HG02852 (cell line): ENCODE measurements at regions not wholly inside any gene's neighbourhood (a gene's known extent, or its start where the extent isn't known, plus 50 kb on each side); places are given as distances from the start of the nearest gene placed in this dataset.

Experiments used
- ATAC-seq: cut with Tn5 transposase; IDR thresholded peaks from one replicate; pipeline ENCODE4 v1.9.1; 2021; ENCODE audit warnings: mild to moderate bottlenecking, moderate library complexity; ENCODE audit not compliant: unreplicated experiment

- peak; percentile 60 for ATAC-seq
These were observed 55.6 kb downstream of the ZNF281 start for GRCh38 chr1:200354243-200354642.

GRCh38 chr1:200353232-200353631 lies 56.6 kb downstream of the ZNF281 start:
- no peak for ATAC-seq

- peak; percentile 66 for ATAC-seq
These were observed 57.8 kb downstream of the ZNF281 start for GRCh38 chr1:200351826-200352549.

- no peak for ATAC-seq
These were observed 58.4 kb downstream of the ZNF281 start for GRCh38 chr1:200351425-200351824.

- no peak for ATAC-seq
These were observed 63.1 kb downstream of the ZNF281 start for GRCh38 chr1:200346700-200347099.

- ATAC-seq = no peak
These were observed 64.3 kb downstream of the ZNF281 start for GRCh38 chr1:200345520-200345919.

GRCh38 chr1:200343874-200344273 lies 66.0 kb downstream of the ZNF281 start:
- ATAC-seq = no peak

- no peak for ATAC-seq
These were observed 67.1 kb downstream of the ZNF281 start for GRCh38 chr1:200342511-200343311.

GRCh38 chr1:200338451-200338850 lies 71.4 kb downstream of the ZNF281 start:
- no peak for ATAC-seq

GRCh38 chr1:200337831-200338230 lies 72.0 kb downstream of the ZNF281 start:
- no peak for ATAC-seq

GRCh38 chr1:200337410-200337809 lies 72.4 kb downstream of the ZNF281 start:
- ATAC-seq = no peak

- ATAC-seq = no peak
These were observed 72.9 kb downstream of the ZNF281 start for GRCh38 chr1:200336901-200337391.

- no peak for ATAC-seq
These were observed 73.6 kb downstream of the ZNF281 start for GRCh38 chr1:200336101-200336845.

GRCh38 chr1:200334661-200335256 lies 75.1 kb downstream of the ZNF281 start:
- ATAC-seq = no peak

- no peak for ATAC-seq
These were observed 76.5 kb downstream of the ZNF281 start for GRCh38 chr1:200333329-200333728.

- ATAC-seq = no peak
These were observed 77.1 kb downstream of the ZNF281 start for GRCh38 chr1:200332716-200333115.

- ATAC-seq = no peak
These were observed 79.0 kb downstream of the ZNF281 start for GRCh38 chr1:200330741-200331428.

- no peak for ATAC-seq
These were observed 80.5 kb downstream of the ZNF281 start for GRCh38 chr1:200329208-200329882.

GRCh38 chr1:200328379-200328778 lies 81.5 kb downstream of the ZNF281 start:
- ATAC-seq = no peak

GRCh38 chr1:200323856-200324400 lies 85.9 kb downstream of the ZNF281 start:
- no peak for ATAC-seq
